ENCODE measurements at regions not wholly inside any gene's neighbourhood (a gene's known extent, or its start where the extent isn't known, plus 50 kb on each side); places are given as distances from the start of the nearest gene placed in this dataset.
"Not testable (repeated sequence)": the region's sequence is repeated elsewhere in the genome, so short reads cannot be mapped to it uniquely, and the experiment has no call there.

DNA sequence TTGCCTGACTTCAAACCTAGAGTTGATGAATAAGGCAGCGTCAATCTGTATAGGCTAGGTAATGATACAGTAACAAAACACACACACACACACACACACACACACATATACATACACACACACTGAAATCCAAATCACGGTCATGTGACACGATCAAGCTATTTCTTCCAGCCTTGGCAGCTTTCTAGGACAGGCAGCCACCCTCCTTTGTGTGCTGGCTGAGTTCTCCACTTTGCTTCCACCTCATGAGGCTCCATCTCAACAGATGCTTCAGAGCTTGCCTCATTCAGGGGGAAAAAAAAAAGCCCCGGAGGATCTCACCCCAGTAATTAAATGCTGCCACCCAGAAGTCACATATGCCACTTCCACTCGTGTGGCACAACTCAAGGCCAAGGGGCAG lies 217.9 kb downstream of the NPIPA8 start:
- H3K27me3 Mint-ChIP-seq; H3K9me3 Mint-ChIP-seq; H3K4me1 Mint-ChIP-seq (ENCODE audit: low read depth); H3K4me3 Mint-ChIP-seq; H3K36me3 Mint-ChIP-seq (ENCODE audit: low read depth); H3K27ac Mint-ChIP-seq: not testable (repeated sequence)

DNA sequence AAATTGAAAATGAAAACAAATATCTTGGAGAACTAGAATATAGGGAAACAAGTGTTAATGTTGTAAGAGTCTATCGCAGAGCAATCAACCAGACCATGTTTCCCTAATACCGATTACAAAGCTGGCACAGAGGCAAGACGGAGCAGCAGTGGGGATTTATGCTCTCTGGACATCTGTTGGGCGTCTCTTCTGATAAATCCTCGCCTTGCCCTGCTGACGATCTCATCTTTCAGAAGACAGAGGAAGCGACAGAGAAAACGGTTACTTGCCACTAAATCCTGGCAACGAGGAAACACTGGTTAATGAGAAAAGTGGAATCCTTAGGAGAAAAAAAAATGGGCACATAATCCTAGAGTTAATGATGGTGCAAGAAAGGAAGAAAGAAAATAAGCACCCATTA lies 218.5 kb downstream of the NPIPA8 start:
- not testable (repeated sequence) for H3K4me1 Mint-ChIP-seq (ENCODE audit: low read depth); H3K27me3 Mint-ChIP-seq; H3K27ac Mint-ChIP-seq; H3K9me3 Mint-ChIP-seq; H3K36me3 Mint-ChIP-seq (ENCODE audit: low read depth); H3K4me3 Mint-ChIP-seq

DNA sequence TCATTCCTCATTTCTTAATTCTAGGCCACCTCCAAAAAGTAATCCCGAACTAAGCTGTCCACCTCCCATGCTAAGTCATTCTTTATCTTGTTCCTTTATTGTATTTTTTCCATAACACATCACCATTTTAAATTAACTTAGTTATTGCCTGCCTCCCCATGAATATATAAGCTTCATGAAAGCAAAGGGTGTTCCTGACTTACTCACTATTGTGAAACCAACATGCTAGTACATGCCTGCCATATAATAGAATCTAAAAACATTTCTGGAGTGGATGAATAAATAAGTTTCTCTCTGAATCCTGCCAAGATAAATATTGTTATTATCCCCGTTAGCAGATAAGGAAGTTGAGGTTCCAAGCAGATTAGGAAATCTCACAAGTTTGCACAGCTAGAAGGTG lies 232.1 kb downstream of the NPIPA8 start:
- H3K4me1 Mint-ChIP-seq (ENCODE audit: low read depth); H3K27me3 Mint-ChIP-seq; H3K27ac Mint-ChIP-seq; H3K4me3 Mint-ChIP-seq; H3K9me3 Mint-ChIP-seq; H3K36me3 Mint-ChIP-seq (ENCODE audit: low read depth): not testable (repeated sequence)

DNA sequence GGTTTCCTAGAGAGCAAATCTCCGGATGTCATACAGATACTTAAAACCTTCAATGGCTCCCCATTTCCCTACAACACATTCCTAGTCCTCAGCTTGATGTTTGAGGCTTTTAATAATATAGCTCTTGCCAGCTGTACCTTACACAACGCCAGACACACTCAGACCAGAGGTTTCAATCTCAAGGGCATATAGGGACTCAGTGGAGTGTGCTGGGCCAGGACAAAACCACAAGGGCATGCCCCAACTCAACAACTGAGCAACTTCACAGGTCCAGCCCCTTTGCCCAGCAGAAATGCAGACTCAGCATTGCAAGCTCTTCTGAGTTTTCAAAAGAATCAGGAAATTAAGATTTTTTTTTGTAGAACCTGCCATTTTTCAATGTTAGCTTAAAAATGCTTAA lies 235.5 kb downstream of the NPIPA8 start:
- H3K27me3 Mint-ChIP-seq; H3K27ac Mint-ChIP-seq; H3K4me1 Mint-ChIP-seq (ENCODE audit: low read depth); H3K9me3 Mint-ChIP-seq; H3K4me3 Mint-ChIP-seq; H3K36me3 Mint-ChIP-seq (ENCODE audit: low read depth): not testable (repeated sequence)

DNA sequence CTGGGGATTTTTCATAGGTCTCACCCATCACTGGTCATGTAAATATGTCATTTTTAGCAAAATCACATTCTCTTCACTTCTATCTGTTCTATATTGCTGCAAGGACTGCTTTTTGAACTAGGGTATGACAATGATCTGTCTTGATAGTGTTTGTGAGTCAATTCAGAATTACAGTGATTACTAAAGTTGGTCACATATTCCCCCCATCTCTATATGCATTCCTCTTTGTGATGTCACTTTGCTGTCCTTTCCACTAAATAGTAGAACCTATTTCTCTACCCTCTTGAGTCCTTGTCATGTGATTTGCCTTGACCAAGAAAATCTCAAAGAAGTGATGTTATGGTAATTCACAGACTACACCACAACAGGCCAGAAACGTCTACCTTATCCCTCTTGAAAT lies 243.9 kb downstream of the NPIPA8 start:
- H3K9me3 Mint-ChIP-seq; H3K27me3 Mint-ChIP-seq; H3K4me1 Mint-ChIP-seq (ENCODE audit: low read depth); H3K27ac Mint-ChIP-seq; H3K36me3 Mint-ChIP-seq (ENCODE audit: low read depth); H3K4me3 Mint-ChIP-seq: not testable (repeated sequence)

DNA sequence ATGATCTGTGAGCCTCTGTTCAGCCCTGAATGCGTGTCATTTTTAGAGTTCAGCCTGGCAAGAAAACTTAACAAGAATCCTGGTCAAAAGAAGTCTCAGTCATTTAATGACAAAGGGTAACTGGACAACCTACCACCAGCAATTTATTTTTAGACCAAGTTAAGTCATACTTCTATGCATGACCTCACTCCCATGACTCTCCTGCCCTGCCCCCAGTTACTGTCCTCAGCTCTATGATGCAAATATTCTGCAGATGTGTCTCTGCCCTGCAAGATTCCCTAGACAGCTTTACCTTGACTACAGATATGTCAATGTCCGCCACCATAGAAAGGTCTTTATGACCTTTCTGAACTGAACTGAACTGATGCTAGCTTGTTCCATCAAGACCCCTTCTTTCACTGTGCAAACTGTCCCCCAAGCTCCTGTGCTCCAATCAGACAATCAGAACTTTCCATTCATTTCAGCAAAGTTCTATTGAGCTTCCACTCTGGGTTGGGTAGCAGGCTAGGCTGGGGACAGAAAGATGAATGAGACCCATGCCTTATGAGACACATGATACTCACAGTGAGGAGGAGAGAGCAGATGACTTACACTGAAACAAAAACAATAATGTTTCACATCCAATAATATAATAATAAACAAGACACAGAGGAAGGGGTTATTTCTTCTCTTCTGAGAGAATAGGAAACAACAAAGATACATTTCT lies 255.7 kb downstream of the NPIPA8 start:
- not testable (repeated sequence) for H3K9me3 Mint-ChIP-seq; H3K36me3 Mint-ChIP-seq (ENCODE audit: low read depth); H3K27ac Mint-ChIP-seq; H3K4me3 Mint-ChIP-seq; H3K27me3 Mint-ChIP-seq; H3K4me1 Mint-ChIP-seq (ENCODE audit: low read depth)

DNA sequence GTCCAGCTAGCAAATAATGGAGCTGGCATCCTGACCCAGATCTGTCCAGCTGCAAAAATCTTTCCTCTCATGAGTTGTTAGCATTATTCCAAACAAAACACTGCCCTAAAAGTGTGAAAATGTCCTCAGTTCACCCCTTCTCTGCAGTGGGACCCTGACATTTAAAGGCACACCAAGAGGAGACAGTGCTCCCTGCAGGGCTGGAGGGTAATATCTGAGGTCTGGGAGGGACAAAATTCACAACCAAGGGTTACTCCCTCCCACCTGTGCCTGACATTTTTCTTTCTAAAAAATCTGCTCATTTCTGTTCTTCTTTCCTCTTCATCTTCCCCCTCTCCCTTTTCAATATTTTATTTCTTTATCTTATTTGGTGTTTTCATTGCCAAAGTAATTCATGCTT lies 258.6 kb downstream of the NPIPA8 start:
- H3K36me3 Mint-ChIP-seq (ENCODE audit: low read depth); H3K27ac Mint-ChIP-seq; H3K4me3 Mint-ChIP-seq; H3K9me3 Mint-ChIP-seq; H3K27me3 Mint-ChIP-seq; H3K4me1 Mint-ChIP-seq (ENCODE audit: low read depth): not testable (repeated sequence)

DNA sequence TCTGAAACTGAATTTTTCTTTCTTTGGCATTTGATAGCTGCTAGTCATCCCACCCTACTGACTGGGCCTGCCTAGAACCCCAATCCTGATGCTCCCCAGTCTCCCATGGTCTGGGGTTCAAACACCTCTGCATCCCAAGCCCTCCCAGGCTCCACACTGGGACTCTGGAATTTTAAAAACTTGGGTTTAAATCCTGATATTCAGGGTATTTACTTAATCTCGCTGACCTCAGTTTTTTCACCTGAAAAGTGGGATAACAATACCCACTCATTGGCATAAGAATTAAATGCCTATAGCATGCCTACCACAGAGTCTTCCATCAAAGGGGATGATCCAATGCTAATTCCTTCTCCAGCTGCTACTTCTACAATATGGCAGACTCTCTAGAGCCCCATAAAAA lies 264.4 kb downstream of the NPIPA8 start:
- Mint-ChIP-seq H3K27me3 (peaks cover 4% of the 10 kb centered on the region), H3K4me3 (no peak overlapping the region), H3K9me3 (peaks cover under 1% of the 10 kb centered on the region), H3K36me3 (ENCODE audit: low read depth) (no peaks in the 10 kb centered on the region), H3K27ac (no peak overlapping the region), H3K4me1 (ENCODE audit: low read depth) (no peaks in the 10 kb centered on the region)

DNA sequence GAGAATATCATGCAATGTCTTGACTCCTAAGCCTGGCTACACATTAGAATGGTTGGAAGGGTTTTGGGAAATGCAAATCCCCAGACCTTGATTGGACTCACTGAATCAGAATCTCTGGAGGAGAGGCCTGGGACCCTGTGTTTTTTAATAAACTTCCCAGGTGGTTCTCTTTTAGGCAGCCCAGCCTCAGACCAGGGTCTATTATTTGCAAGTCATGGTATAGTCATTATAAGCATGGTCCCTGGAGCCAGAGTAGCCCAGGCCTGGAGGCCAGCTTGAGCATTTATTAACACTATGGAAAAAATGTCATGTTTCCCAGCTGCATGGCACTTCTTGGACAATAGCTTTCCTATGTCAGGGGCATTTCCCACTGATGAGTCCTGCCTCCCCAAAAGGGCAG lies 266.9 kb downstream of the NPIPA8 start:
- peaks cover 4% of the 10 kb centered on the region for H3K9me3 Mint-ChIP-seq
- no peaks in the 10 kb centered on the region for H3K36me3 Mint-ChIP-seq (ENCODE audit: low read depth)
- H3K4me3 Mint-ChIP-seq, result no peak overlapping the region
- no peak overlapping the region for H3K27ac Mint-ChIP-seq
- no peaks in the 10 kb centered on the region for H3K4me1 Mint-ChIP-seq (ENCODE audit: low read depth)
- peaks cover 15% of the 10 kb centered on the region for H3K27me3 Mint-ChIP-seq

DNA sequence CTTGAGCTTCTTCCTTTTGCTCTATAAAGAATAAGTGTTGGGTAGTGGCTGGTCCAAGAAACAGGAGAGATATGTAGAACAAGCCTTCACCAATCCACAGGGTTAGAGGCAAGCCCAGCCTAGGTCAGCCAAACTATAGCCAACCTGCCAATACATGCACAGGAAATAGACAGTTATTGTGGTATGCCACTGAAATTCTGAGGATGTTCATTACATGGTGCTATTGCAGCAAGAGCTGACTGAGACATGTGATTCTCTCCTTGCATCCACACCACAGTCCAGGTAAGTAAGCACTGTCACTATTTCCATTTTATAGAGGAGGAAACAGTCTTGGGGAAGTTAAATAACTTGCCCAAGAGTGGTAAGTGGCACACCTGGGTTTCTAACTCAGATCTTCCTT lies 268.1 kb downstream of the NPIPA8 start:
- peaks cover 4% of the 10 kb centered on the region for H3K9me3 Mint-ChIP-seq
- no peak overlapping the region for H3K27ac Mint-ChIP-seq
- peaks cover 17% of the 10 kb centered on the region for H3K27me3 Mint-ChIP-seq
- no peaks in the 10 kb centered on the region for H3K36me3 Mint-ChIP-seq (ENCODE audit: low read depth)
- H3K4me1 Mint-ChIP-seq (ENCODE audit: low read depth), result no peaks in the 10 kb centered on the region
- no peak overlapping the region for H3K4me3 Mint-ChIP-seq

DNA sequence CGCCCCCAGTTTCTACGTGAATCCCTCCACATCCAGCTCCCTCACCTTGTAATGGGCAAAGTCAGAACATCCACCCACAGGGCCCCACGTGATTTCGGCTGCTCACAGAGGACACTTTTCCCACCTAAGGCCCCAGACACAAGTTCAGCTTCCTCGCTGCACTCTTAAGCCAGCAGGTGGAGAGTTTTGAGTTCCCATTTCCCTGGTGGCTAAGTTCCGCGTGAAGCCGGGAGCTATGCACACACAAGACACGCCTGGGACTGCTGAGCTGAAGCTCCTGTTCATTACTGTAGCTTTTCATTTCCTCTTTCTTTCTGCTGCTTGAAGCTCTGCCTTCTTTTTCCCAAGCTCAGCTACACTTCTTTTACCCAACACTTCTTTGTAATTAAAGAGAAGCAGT lies 273.8 kb downstream of the NPIPA8 start:
- Mint-ChIP-seq H3K9me3 (peaks cover 4% of the 10 kb centered on the region), H3K27me3 (peaks cover 29% of the 10 kb centered on the region), H3K27ac (no peak overlapping the region), H3K4me3 (no peak overlapping the region), H3K36me3 (ENCODE audit: low read depth) (no peaks in the 10 kb centered on the region), H3K4me1 (ENCODE audit: low read depth) (no peaks in the 10 kb centered on the region)

DNA sequence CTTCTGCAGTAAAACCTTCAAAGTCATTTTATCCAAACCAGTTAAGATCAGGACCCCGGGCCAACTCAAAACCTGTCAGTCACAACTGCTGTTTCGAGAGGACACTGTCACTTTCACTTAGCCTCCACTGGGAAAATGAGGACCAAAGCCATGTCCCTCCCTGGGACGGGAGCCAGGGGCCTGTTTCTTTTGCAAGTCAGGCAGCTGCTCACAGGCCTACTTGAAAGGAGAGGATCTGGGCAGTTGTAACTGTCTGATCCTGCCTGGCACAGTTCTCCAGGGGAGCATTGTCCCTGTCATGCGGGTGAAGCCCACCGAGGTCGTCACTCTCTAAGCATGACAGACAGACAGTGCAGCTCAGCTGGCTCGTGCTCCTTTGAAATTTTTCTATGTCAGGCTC lies 276.2 kb downstream of the NPIPA8 start:
- no peaks in the 10 kb centered on the region for H3K9me3 Mint-ChIP-seq
- no peak overlapping the region for H3K27ac Mint-ChIP-seq
- no peak overlapping the region for H3K4me3 Mint-ChIP-seq
- H3K27me3 Mint-ChIP-seq, result peaks cover 25% of the 10 kb centered on the region
- no peaks in the 10 kb centered on the region for H3K36me3 Mint-ChIP-seq (ENCODE audit: low read depth)
- H3K4me1 Mint-ChIP-seq (ENCODE audit: low read depth), result no peaks in the 10 kb centered on the region

DNA sequence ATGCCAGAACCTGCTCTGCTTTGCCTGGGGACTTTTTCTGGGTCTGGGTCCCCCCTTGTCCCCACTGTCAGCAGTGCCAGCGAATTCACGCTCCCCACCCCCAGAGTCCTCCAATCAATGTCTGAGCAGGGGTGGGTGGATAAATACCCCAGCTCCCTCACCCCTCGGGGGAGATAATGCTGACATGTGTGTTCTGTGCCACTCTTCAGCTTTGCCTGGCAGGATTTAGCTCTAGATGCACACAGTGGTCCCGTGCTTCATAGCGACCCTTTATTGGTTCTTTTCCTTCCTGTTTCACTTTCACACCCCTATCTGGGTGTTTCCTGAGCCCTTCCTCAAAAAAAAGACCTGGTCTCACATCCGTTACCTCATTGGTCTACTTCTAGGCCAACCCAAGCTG lies 277.0 kb downstream of the NPIPA8 start:
- Mint-ChIP-seq H3K9me3 (no peaks in the 10 kb centered on the region), H3K36me3 (ENCODE audit: low read depth) (no peaks in the 10 kb centered on the region), H3K4me3 (no peak overlapping the region), H3K4me1 (ENCODE audit: low read depth) (no peaks in the 10 kb centered on the region), H3K27me3 (peaks cover 18% of the 10 kb centered on the region), H3K27ac (no peak overlapping the region)

DNA sequence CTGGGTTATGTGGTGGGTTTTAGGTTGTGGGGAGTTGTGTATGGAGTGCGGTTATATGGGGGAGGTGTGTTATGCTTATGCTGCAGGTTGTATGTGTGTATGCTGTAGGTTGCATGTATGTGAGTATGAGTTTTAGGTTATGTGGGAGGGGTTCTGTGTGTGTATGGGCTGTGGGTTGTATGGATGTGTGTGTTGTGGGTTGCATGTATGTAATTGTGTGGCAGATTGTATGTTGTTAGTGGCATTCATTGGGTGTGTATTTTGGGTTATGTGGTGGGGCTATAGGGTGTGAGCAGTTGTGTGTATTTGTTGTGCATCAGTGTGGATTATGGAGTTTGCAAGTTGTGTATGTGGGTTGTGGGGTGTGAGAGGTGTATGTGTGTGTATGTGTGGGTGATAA lies 277.4 kb downstream of the NPIPA8 start:
- H3K4me1 Mint-ChIP-seq (ENCODE audit: low read depth), result no peaks in the 10 kb centered on the region
- no peak overlapping the region for H3K27ac Mint-ChIP-seq
- no peak overlapping the region for H3K4me3 Mint-ChIP-seq
- H3K36me3 Mint-ChIP-seq (ENCODE audit: low read depth), result no peaks in the 10 kb centered on the region
- H3K9me3 Mint-ChIP-seq, result no peaks in the 10 kb centered on the region
- H3K27me3 Mint-ChIP-seq, result peaks cover 18% of the 10 kb centered on the region

DNA sequence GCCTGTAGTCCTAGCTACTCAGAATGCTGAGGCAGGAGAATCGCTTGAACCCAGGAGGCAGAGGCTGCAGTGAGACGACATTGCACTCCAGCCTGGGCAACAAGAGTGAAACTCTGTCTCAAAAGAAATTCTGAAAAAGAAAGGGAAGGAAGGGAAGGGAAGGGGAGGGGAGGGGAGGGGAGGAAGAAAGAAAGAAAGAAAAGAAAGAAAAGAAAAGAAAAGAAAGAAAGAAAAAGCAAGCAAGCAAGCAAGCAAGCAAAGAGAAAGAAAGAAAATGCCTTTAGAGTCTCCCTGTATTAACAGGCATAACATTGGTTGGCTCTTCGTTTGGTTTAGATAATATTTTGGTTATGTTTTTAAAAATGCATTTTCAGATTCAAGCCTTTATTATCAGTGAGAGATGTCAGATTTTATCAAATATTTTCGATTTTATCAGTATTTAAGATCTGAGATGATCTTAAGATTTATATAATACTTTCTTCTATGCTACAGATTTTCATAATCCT lies 281.1 kb downstream of the NPIPA8 start:
- Mint-ChIP-seq H3K36me3 (ENCODE audit: low read depth) (no peaks in the 10 kb centered on the region), H3K27me3 (peaks cover 3% of the 10 kb centered on the region), H3K9me3 (no peaks in the 10 kb centered on the region), H3K27ac (no peak overlapping the region), H3K4me1 (ENCODE audit: low read depth) (no peaks in the 10 kb centered on the region), H3K4me3 (no peak overlapping the region)

DNA sequence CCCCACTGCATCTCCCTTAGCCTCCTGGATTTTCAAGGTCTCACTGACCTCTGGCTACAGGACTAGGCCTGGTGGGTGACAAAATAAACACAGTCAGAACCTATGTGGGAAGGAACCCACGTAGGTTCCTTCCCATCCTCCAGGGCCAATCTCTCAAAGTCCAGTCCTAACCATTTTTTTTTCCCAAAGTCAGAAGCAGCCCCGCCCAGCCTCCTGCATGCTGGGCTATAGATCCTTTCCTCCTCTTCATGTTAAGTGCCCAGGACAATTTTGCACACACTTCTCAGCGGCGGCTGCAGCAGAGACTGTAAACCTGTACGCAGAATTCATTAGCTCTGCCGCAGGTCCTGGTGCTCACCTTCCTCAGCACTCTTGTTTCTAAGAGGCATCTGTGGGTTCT lies 285.8 kb downstream of the NPIPA8 start:
- no peaks in the 10 kb centered on the region for H3K4me1 Mint-ChIP-seq (ENCODE audit: low read depth)
- no peaks in the 10 kb centered on the region for H3K27me3 Mint-ChIP-seq
- H3K4me3 Mint-ChIP-seq, result no peak overlapping the region
- no peaks in the 10 kb centered on the region for H3K9me3 Mint-ChIP-seq
- H3K36me3 Mint-ChIP-seq (ENCODE audit: low read depth), result no peaks in the 10 kb centered on the region
- H3K27ac Mint-ChIP-seq, result no peak overlapping the region
